Stimulated activated naive CD8-positive, alpha-beta T cell treated with anti-CD3 and anti-CD28 coated beads, Interleukin-15, Interleukin-2, amounts not matched to agents 100 U/mL and 50 U/mL, for 24 hours (primary cell): ENCODE measurements at regions not wholly inside any gene's neighbourhood (a gene's known extent, or its start where the extent isn't known, plus 50 kb on each side); places are given as distances from the start of the nearest gene placed in this dataset.
A peak's percentile ranks its signal among the peaks of the same experiment; 100 is the strongest.

Experiments
- ATAC-seq: fragments of 150-1000 bp; cut with Tn5 transposase; one replicate; pipeline ENCODE4 v1.10.0; 2021
- DNase-seq: peaks from one replicate; pipeline ENCODE4 v3.0.0; 2021

DNA sequence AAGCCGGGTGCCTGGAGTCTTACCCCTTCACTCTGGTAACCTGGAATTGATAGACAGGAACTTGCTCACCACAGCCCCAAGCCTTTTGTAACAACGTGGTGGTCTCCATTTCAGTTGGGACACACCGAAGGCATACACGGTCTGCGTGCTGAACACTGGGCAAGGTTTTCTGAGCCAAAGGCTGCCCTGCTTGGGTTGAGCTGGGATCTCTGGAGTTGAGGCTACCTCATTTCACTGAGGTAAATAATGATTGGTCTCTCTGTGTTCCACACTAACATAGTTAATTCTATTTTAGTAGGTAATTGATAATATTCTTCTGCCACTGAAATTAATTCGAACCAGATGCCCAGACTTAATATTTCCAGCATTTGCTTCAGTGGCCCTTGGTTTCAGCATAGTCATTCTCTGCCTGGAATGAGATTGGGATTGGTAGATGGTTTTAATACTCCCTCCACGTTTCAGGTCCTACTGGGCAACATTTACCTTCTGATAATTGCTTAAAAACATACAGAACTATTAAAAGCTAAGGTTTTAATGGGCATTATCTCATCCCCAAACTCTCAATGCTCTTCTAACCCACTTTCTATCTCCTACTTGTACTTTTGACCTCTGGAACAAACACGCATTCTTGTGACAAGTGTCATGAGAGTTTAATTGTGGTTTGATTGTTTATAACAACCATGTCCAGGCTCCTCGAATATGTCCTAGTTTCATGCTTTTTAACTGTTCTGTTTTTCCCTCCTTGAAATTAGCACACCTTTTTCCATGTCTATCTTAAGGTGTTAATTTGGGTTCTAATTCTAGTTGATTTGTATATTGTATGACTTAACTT lies 202.3 kb upstream of the KLF6 start:
- no peak for DNase-seq
- ATAC-seq: no peak

DNA sequence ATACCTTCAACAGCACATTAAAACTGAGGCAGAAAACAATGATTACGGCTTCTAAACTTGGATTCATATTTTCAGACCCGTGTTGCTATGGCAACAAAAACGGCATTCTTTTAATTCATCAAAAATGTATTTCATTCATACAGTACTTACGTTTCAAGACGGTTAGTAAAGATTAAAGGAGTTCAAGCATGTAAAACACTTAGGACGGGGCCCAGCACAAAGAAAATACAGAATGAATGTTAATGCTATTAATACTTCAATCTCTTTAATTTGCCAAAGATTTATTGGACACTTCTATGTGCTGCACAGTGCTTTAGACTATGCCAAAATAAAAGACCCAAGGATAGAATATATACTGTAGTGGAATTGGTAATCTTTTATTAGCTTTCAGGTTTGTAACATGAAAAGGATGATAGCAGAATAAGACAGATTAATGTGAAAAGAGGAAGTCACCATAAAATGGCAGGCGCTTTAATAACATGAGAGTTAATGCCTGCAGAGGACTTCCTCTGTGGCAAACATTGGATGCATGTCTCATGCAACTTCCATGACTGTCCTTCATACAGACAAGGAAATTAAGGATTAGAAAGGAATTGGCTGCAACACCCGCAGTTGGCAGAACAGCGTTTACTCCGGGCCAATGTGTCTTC lies 201.6 kb upstream of the KLF6 start:
- DNase-seq (no peak), ATAC-seq (no peak)

DNA sequence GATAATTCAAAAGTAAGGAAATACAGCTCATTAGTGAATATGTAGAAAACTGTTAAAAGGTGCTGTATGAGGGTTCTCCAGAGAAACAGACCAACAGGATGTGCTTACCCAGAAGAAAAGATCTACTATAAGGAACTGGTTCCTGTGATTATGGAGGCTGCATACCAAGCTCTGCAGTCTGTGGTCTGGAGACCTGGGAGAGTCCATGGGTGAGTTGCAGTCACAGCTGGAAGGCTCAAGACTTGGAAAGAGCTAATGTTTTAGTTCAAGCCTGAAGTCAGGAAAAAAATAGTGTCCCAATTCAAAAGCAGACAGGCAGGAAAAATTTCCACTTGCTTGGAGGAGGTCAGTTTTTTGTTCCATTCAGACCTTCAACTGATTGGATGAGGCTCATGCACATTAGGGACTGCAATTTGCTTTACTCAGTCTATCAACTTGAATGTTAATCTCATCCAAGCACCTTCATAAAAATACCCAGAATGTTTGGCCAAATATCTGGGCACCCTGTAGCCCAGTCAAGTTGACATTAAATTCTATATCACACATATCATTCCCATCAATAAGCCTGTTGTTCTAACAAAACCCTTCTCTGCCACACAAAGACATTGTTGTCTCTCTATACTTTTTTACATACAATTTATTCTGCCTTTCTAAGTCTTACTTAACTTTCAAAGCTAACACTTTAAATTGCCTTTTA lies 197.9 kb upstream of the KLF6 start:
- ATAC-seq: no peak
- DNase-seq: no peak

DNA sequence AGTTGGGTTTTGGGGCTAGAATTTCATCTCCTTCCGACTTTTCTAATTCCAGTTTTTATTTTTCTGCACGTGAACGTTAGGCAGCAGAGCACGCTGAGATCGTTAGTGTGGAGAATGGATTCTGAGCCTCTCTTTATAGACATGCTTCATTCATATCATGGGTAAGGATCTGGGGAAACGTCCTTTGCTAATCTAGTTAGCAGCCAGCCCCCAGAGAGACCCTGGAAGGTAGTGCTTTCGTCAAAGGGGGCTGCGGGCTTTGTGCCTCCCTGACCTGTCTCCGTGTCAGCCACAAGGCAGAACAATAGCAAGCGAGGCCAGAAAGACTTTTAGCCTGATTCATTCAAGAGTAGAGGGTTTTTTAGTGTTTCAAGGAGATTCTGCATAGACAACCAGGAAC lies 196.3 kb upstream of the KLF6 start:
- ATAC-seq (no peak), DNase-seq (no peak)

DNA sequence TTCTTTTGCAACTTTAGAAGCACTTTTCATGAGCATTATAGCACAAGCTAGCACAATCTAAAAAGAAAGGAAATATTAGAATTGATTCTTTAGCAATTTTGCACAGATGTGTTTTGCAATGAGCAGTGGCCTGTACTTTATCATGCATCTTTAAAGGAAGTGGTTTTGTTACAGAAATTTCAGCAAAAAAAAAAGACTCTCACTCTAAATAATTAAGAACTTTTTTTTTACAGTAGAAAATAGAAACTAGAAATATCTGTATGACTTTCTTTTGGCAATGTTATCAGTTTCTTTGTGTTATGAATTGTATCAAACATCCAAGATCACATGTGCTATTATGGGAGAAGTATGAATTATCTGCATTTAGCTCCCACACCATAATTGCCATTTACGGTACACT lies 195.7 kb upstream of the KLF6 start:
- ATAC-seq (no peak), DNase-seq (no peak)

DNA sequence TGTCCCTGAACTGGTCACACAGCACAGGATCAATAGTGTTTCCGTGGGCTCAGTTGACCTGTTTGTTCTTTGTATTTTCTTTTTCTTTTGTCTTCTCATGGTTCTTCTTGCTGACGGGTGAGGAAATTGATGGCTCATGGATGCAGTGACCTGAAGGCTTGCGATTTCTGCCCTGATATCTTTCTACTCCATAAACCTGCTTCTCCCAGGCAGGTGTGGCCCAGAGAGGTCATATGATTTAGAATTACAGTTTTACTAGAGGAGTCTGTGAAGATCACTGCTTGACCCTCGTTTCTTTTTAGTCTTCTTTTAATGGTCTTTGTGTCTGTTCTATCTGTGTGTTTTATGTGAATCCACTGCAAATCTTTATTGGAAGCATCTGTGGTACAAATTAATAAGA lies 195.1 kb upstream of the KLF6 start:
- ATAC-seq: no peak
- DNase-seq: no peak

DNA sequence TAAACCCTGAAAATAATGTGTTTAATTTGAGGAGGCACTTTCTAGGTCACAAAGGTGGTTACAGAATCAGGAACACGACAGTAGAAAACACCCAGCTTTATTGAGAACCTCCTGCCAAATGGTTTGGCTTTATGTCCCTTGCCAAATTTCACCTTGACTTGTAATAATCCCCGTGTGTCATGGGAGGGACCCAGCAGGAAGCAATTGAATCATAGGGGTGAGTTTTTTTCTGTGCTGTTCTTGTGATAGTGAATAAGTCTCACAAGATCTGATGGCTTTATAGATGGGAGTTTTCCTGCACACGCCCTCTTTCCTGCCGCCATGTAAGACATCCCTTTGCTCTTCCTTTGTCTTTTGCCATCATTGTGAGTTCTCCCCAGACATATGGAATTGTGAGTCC lies 193.8 kb upstream of the KLF6 start:
- no peak for DNase-seq
- ATAC-seq: no peak

DNA sequence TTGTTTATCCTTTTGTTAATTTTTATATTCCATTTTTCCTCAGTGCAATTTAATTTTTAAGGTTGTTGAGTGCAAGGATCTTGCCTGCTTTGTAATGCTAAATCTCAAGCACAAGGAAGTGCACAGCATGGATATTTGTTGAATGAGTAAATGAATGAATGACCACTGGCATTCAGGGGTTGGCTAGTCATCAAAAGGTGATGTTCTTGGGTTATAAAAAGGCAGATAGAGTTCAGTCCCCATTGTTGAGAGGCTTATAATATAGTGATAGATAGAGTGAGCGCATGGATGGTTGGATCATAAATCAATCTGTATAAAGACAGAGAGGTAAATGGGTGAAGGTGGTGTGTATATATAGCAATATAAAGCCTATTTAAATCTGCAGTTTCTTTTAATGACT lies 193.2 kb upstream of the KLF6 start:
- DNase-seq: no peak
- ATAC-seq: no peak

DNA sequence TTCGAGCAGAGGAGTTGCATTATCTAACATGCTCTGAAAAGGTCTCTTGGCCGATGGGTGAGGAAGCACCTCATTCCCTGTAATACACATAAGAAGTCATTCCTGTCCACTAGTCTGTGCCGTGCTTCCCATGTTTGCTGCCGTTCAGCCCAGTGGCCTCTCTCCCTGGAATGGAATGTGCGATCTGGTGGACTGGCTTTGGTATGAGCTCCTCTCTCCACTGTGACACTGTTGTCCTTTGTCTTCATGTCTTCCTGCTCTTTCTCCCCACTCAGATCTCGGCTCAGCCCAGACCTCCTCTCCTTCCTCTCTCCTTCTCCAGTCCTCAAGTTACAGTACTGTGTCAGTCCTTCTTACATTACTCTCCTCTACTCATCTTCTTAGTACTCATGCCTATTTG lies 192.8 kb upstream of the KLF6 start:
- no peak for ATAC-seq
- no peak for DNase-seq

DNA sequence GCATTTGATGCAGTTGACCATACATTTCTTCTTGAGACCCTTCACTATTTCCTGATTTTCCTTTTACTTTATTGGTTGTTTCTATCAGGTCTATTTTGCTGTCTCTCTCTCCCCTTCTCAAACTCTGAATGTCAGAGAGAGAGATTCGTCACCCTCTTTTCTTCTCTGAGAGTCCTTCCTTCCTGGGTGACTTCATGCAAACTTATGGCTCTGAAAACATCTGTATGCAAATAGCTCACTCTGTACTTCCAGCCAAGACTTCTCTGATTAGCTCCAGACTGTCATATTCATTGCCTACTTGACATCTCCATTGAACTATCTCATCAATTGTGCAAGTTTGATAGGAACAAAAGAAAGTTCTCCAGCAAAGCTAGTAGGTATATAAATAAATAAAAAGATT lies 191.7 kb upstream of the KLF6 start:
- DNase-seq: no peak
- ATAC-seq: peak; percentile 44

DNA sequence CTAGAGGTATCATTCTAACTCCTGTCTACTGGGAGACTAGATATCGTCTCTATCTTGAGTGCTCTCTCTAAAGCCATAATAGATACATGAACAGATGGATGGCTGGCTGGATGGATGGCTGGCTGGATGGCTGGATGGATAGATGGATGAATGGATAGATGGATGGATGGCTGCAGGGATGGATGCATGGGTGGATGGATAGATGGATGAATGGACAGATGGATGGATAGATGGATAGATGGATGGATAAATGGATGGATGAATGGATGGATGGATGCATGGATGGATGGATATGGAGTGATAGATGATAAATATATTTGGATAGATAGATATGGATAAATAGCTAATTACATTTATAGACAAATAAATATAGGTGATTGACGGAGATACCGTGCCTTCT lies 191.2 kb upstream of the KLF6 start:
- DNase-seq (no peak), ATAC-seq (no peak)

DNA sequence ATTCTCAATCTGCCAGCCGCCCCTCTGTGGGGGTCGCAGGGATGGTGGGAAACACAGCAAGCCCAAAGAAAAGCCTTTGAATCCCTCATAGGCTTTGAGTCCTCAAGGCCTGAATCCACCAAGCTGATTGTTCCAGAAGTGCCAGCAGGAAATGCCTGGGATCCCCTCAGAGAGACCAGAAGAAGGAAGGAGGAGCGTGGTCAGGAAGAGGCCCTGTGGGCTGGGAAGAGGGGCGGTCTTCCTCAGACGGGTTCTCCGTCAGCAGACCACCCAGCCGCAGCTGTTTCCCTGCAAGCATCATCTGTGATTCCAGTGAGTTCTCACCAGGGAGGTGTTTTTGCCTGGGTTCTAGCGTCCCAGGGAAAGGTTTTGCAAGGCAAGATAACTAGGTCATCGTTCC lies 190.0 kb upstream of the KLF6 start:
- ATAC-seq (no peak), DNase-seq (no peak)

DNA sequence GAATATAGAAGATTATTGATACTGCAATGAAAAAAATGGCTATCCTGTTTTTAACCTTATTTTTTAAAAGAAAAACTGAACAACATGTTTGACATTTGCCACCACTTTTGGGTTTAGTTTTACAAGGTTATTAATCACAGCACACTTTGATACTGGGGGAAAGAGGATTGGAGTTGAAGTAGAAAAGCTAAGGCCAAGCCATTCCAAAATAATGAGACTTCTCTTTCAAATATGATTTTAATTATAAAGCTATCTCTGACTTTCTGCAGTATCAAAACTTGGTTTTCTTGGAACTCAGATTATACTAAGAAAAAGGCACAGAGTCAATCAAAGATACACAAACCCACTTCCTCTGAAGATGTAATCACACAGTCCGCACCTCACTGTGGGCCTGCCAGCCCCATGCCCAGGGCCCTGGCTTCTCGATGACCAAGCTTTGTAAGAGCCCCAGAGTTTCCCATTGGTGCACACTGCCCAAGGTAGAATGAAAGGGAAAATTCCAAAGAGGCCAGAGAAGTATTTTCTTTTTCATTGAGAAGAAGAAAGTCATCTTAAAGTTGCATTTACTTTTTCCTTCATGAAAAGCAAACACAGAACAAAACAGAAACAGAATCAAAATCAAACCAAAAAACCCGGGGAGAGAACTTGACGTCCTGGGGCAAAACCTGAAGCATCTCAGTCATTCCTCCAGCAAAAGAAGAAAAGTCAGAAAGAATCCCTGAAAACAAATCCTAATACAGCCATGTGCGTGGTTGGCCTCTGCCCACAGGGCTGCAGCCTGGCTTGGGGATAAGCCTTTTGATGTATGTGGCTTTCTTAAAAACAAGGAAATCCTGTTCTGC lies 187.7 kb upstream of the KLF6 start:
- peak; percentile 71 for ATAC-seq
- DNase-seq: peak; percentile 51

DNA sequence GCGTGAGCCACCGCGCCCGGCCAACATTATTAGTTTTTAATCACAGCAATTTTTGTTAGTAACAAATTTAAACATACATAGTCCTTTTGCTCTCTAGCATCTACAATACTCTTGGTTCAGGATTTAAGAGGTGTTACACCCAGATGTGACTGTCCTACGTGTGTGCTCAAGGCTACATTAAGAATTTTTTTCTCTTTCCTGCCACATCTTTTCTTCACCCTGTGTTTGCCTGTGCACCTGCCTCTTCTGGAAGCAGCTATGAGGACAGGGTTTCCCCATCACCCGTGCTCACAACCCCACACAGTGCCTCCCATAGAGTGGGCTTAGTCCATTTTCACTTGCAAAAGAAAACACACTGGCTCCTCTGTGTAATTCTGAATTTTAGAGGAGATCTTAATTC lies 186.7 kb upstream of the KLF6 start:
- no peak for ATAC-seq
- no peak for DNase-seq

DNA sequence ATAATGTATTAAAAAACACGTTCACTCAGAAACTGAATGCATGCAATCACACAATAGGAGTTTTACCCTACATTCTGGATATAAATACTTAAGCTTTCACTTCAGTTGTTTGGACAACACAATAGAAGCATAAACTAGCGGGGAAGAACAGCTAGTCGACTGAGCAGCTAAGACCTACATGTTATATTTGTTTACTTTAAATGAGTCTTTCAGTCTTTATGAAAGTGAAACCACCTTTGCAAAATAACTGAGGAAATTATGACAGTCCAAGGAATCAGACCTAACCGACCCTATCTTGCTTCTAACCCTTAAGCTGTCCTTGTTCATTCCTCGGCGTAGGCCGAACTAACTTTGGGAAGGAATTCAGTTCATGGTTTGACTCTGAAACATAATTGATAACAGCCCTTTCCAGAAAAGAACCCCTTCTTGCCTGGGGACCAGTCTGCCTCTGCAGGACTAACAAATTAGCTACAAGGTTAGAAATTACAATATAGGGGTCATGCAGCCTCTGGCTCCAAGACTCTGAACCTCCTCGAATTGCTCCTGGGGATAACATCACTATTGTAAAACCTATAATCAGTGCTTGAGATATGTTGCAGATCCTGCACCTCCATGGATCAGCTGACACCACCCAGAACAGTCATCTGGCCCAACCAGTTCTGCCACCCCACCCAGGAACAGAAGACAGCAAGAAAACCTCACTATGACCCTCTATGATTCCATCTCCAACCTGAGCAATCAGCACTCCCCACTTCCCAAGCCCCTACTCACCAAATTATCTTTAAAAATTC lies 185.1 kb upstream of the KLF6 start:
- DNase-seq: no peak
- no peak for ATAC-seq

DNA sequence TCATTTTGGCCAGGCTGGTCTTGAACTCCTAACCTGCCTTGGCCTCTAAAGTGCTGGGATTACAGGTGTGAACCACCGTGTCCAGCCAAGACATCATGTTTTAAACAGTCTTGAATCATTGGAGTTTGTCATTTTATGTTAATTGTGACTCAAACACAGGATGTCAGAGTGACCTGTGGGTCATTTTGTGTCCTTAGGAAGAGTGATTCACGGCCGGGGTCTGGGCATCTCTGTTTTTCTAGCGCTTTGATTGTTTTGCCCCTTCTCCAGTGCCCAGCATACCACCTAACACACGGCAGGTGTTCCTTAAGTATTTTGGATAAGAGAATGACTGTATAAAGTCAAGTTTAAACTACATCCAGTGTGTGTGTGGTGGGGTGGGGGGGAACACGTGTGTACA lies 183.7 kb upstream of the KLF6 start:
- ATAC-seq (no peak), DNase-seq (no peak)

DNA sequence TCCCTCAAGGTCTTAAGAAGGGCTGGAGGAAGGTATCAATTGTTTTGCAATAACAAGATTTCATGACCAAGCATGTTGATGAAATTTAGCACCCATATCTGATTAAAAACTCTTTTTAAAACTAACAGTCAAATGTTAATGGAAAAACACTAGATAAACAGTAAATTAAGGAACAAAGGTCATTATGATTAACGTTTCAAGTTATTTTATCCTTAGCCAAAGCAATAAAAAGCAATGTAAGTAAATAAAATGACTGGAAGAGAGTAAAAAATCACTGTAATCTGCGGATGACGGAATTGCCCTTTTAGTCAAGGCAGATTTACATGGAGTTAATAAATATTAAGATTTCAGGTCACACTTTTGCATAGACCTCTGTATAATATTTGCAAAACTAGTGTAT lies 179.5 kb upstream of the KLF6 start:
- ATAC-seq: no peak

DNA sequence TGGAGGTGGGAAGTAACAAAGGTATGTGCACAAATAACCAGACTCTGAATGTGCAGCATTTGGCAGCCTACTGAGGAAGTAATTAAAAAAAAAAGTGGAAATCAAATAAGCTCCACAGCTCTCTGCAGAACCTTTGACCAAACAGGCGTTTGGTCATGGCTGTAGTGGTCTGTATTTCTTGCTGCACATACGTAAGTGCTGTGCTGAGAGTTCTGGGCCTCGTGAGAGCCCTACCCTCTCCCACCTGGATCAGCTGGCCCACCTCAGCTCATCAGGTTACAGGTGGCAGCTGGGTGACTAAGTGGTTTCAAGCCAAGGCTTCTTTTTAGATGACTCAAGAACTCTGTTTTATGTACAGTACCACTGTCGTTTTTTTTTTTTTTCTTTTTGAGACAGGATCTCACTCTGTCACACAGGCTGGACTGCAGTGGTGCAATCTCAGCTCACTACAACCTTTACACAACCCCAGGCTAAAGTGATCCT lies 178.2 kb upstream of the KLF6 start:
- ATAC-seq: no peak
- DNase-seq: no peak

More for the DNA sequence above, 179.5 kb upstream of the KLF6 start:
- DNase-seq: no peak

DNA sequence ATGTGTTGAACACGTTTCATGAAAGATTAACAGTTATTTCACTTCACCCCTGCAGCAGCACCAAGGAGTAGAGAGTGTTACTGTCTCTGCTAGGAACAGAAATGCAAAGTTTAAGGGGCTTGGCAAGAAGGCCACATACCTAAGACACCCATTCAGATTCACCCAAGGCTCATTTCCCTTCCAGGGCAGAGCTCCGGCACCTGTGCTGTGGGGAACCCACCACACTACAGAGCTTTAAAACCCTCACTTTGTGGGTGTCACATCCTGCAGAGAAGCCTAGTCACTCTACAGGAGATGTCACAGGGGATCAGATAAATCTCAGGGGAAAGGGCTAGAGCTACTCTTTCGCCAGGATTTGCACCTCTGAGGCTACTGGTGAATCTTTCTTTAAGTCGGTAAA lies 176.1 kb upstream of the KLF6 start:
- DNase-seq (peak; percentile 41), ATAC-seq (peak; percentile 94)

DNA sequence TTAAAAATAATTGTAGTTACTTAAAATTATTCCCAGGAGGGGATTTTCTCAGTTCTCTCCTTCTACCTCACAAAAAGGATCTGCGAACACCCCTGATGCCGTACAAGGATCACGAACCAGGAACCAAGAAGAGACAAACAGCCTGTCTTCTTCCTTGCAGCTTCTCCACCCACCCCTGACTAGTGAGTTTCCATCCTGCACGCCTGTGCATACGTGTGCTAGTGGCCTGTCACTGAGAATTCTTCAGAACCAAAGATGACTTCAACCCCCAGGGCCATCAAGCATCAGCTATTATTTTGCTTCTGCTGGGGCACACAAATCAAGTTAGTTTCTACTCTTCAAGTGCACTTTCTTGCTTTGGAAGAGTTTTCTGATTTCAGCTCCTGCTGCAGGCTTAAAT lies 175.5 kb upstream of the KLF6 start:
- no peak for DNase-seq
- peak; percentile 37 for ATAC-seq
